HEK293 (cell line): ENCODE measurements at regions not wholly inside any gene's neighbourhood (a gene's known extent, or its start where the extent isn't known, plus 50 kb on each side); places are given as distances from the start of the nearest gene placed in this dataset.

Experiments used
- CTCF ChIP-seq: fragments of 450-650 bp; formaldehyde crosslinking; IDR thresholded peaks from 2 replicates; pipeline ENCODE4 v1.5.1; 2016; ENCODE audit warnings: missing biosample characterization, missing genetic modification characterization
- GLIS1 ChIP-seq: fragments of 450-650 bp; formaldehyde crosslinking; IDR thresholded peaks from 2 replicates; pipeline ENCODE4 v1.5.1; 2016; ENCODE audit warnings: missing biosample characterization, missing genetic modification characterization
- KLF10 ChIP-seq: fragments of 450-650 bp; IDR thresholded peaks from 2 replicates; pipeline ENCODE4 v1.5.1; 2018; ENCODE audit warnings: missing biosample characterization, mild to moderate bottlenecking, missing genetic modification characterization
- REST ChIP-seq: fragments of 450-650 bp; formaldehyde crosslinking; IDR thresholded peaks from 2 replicates; pipeline ENCODE4 v1.5.1; 2016; ENCODE audit warnings: missing biosample characterization, missing genetic modification characterization
- ZBTB7A ChIP-seq: fragments of 450-650 bp; formaldehyde crosslinking; IDR thresholded peaks from 2 replicates; pipeline ENCODE4 v1.5.1; 2016; ENCODE audit warnings: low read depth, missing biosample characterization, missing genetic modification characterization
- ZNF184 ChIP-seq: fragments of 450-650 bp; IDR thresholded peaks from 2 replicates; pipeline ENCODE4 v1.5.1; 2018; ENCODE audit warnings: missing biosample characterization, mild to moderate bottlenecking, missing genetic modification characterization
- ZNF324 ChIP-seq: fragments of 450-650 bp; formaldehyde crosslinking; IDR thresholded peaks from 2 replicates; pipeline ENCODE4 v1.5.1; 2016; ENCODE audit warnings: missing biosample characterization, missing genetic modification characterization
- ZNF488 ChIP-seq: fragments of 450-650 bp; formaldehyde crosslinking; IDR thresholded peaks from 2 replicates; pipeline ENCODE4 v1.5.1; 2016; ENCODE audit warnings: missing biosample characterization, missing genetic modification characterization
- TF ChIP-seq, protein P1 (sequence below): fragments of 450-650 bp; formaldehyde crosslinking; IDR thresholded peaks from 2 replicates; pipeline ENCODE4 v1.5.1; 2016; ENCODE audit warnings: missing biosample characterization, missing genetic modification characterization
- TF ChIP-seq, protein P2 (sequence below): fragments of 450-650 bp; formaldehyde crosslinking; IDR thresholded peaks from 2 replicates; pipeline ENCODE4 v1.5.1; 2017; ENCODE audit warnings: missing biosample characterization, missing genetic modification characterization

DNA sequence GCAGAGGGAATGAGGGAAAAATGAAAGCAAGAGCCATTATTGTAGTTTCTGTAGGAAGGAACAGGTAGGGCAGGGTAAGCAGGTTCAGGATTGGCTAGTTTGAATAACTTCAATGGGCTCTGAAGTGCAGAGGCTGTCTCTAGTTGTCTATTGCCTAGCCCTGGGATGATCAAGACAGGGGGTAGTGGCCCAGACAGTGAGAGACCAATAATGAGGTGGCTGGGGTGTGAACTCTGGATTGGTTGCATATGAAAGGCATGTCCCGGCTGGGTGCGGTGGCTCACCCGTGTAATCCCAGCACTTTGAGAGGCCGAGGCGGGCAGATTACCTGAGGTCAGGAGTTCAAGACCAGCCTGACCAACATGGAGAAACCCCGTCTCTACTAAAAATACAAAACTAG is 67.5 kb upstream of the SLC38A11 start:
- TF ChIP-seq ZNF184 (tag by site-specific recombination) (no peak), ZNF488 (tag by site-specific recombination) (no peak), CTCF (tag by site-specific recombination) (no peak), ZBTB7A (no peak), REST (tag by site-specific recombination) (no peak), ZNF324 (tag by site-specific recombination) (no peak), GLIS1 (no peak), KLF10 (tag by site-specific recombination) (no peak)
- TF ChIP-seq, protein P1, sequence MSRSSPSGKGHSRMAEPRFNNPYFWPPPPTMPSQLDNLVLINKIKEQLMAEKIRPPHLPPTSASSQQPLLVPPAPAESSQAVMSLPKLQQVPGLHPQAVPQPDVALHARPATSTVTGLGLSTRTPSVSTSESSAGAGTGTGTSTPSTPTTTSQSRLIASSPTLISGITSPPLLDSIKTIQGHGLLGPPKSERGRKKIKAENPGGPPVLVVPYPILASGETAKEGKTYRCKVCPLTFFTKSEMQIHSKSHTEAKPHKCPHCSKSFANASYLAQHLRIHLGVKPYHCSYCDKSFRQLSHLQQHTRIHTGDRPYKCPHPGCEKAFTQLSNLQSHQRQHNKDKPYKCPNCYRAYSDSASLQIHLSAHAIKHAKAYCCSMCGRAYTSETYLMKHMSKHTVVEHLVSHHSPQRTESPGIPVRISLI (tag by site-specific recombination): no peak
- TF ChIP-seq, protein P2, sequence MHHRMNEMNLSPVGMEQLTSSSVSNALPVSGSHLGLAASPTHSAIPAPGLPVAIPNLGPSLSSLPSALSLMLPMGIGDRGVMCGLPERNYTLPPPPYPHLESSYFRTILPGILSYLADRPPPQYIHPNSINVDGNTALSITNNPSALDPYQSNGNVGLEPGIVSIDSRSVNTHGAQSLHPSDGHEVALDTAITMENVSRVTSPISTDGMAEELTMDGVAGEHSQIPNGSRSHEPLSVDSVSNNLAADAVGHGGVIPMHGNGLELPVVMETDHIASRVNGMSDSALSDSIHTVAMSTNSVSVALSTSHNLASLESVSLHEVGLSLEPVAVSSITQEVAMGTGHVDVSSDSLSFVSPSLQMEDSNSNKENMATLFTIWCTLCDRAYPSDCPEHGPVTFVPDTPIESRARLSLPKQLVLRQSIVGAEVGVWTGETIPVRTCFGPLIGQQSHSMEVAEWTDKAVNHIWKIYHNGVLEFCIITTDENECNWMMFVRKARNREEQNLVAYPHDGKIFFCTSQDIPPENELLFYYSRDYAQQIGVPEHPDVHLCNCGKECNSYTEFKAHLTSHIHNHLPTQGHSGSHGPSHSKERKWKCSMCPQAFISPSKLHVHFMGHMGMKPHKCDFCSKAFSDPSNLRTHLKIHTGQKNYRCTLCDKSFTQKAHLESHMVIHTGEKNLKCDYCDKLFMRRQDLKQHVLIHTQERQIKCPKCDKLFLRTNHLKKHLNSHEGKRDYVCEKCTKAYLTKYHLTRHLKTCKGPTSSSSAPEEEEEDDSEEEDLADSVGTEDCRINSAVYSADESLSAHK (tag by site-specific recombination): no peak
